ENCODE measurements at regions not wholly inside any gene's neighbourhood (a gene's known extent, or its start where the extent isn't known, plus 50 kb on each side); places are given as distances from the start of the nearest gene placed in this dataset.

- TF ChIP-seq MIER3 (CRISPR knock-in tag; IDR thresholded peaks at IDR 0.05; ENCODE audit: borderline replicate concordance) (no peak), MED8 (CRISPR knock-in tag; IDR thresholded peaks at IDR 0.05; ENCODE audit: insufficient replicate concordance) (no peak), ZNF550 (CRISPR knock-in tag; IDR thresholded peaks at IDR 0.05; ENCODE audit: borderline replicate concordance) (no peak), ZNF674 (CRISPR knock-in tag; IDR thresholded peaks at IDR 0.05; ENCODE audit: low read depth) (no peak), ZNF703 (CRISPR knock-in tag; IDR thresholded peaks at IDR 0.05; ENCODE audit: borderline replicate concordance) (no peak), HDAC2 (CRISPR knock-in tag; IDR thresholded peaks at IDR 0.05) (no peak), POLR2AphosphoS5 (IDR thresholded peaks at IDR 0.05; ENCODE audit: low read depth, low read length) (no peak), ZBTB26 (CRISPR knock-in tag; IDR thresholded peaks at IDR 0.05; ENCODE audit: borderline replicate concordance) (no peak), FOXP4 (CRISPR knock-in tag; IDR thresholded peaks at IDR 0.05) (no peak), ZSCAN30 (CRISPR knock-in tag; IDR thresholded peaks at IDR 0.05) (no peak), CEBPB (IDR thresholded peaks at IDR 0.05; ENCODE audit: borderline replicate concordance, low read depth, low read length) (no peak), BCL3 (CRISPR knock-in tag; IDR thresholded peaks at IDR 0.05) (no peak), ATF1 (CRISPR knock-in tag; IDR thresholded peaks at IDR 0.05) (no peak), PRDM10 (CRISPR knock-in tag; IDR thresholded peaks at IDR 0.05; ENCODE audit: low read depth) (no peak)
These were observed 753.6 kb upstream of the GCFC2 start for GRCh38 chr2:76464310-76464709.
